ENCODE measurements at regions not wholly inside any gene's neighbourhood (a gene's known extent, or its start where the extent isn't known, plus 50 kb on each side); places are given as distances from the start of the nearest gene placed in this dataset.

DNA sequence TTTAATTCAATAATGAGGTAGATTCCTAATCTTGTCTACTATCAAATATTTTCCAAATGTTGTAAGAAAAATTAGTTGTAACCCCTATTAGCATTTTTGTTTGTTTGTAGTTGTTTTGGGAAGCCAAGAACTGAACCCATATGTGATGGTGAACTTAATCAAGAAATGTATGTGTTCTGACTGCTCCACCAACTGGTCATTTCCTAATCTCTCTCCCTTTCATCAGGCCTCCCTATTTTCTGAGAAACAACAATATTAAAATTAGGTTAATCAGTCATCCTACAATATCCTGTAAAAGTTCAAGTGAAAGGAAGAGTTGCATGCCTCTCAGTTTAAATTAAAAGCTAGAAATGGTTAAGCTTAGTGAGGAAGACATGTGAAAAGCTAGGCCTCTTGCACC, 504.0 kb downstream of the EPHA4 start:
- no peaks in the 10 kb centered on the region for H3K9me2 ChIP-seq (replicated peaks; ENCODE audit: low read length)
- H3K79me2 ChIP-seq (ENCODE audit: low read length), result no peaks in the 10 kb centered on the region
- H2AFZ ChIP-seq (ENCODE audit: low read length), result no peak overlapping the region
- H3K36me3 ChIP-seq (ENCODE audit: low read depth, low read length), result peaks cover 3% of the 10 kb centered on the region; the same call in 1 of the 2 replicates
- ATAC-seq, result peak; percentile 51
- ChIA-PET CTCF (interaction anchor here (0.6 kb wide), 1 partner anchor 478 kb away, joined by 3 read pairs; no protein-coding TSS in a partner anchor), POLR2A (ENCODE audit: unreplicated experiment) (no interaction called here)
- no peaks in the 10 kb centered on the region for H3K4me1 ChIP-seq (ENCODE audit: insufficient read depth, low read length)
- no peaks in the 10 kb centered on the region for H3K9me3 ChIP-seq (ENCODE audit: low read length)
- H3K9ac ChIP-seq (ENCODE audit: low read length), result no peak overlapping the region
- no peak overlapping the region for H3K27ac ChIP-seq (ENCODE audit: low read length)
- intact Hi-C loops (cut with micrococcal nuclease), result loop anchor here (1.0 kb wide), 1 partner anchor 381 kb away; no protein-coding TSS in a partner anchor
- no peak overlapping the region for H3K4me2 ChIP-seq (ENCODE audit: low read length)
- H3K27me3 ChIP-seq (ENCODE audit: low read length), result no peaks in the 10 kb centered on the region
- H4K20me1 ChIP-seq (ENCODE audit: low read length), result no peaks in the 10 kb centered on the region
- H3F3A ChIP-seq (ENCODE audit: low read length, unreplicated experiment), result no peaks in the 10 kb centered on the region
- TF ChIP-seq EZH2 (IDR thresholded peaks at IDR 0.05; ENCODE audit: low read length, unreplicated experiment) (no peak), EZH2phosphoT487 (IDR thresholded peaks at IDR 0.05; ENCODE audit: borderline replicate concordance, low read length) (no peak)
- TF ChIP-seq, protein P1, sequence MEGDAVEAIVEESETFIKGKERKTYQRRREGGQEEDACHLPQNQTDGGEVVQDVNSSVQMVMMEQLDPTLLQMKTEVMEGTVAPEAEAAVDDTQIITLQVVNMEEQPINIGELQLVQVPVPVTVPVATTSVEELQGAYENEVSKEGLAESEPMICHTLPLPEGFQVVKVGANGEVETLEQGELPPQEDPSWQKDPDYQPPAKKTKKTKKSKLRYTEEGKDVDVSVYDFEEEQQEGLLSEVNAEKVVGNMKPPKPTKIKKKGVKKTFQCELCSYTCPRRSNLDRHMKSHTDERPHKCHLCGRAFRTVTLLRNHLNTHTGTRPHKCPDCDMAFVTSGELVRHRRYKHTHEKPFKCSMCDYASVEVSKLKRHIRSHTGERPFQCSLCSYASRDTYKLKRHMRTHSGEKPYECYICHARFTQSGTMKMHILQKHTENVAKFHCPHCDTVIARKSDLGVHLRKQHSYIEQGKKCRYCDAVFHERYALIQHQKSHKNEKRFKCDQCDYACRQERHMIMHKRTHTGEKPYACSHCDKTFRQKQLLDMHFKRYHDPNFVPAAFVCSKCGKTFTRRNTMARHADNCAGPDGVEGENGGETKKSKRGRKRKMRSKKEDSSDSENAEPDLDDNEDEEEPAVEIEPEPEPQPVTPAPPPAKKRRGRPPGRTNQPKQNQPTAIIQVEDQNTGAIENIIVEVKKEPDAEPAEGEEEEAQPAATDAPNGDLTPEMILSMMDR (conservative IDR thresholded peaks at IDR 0.05; ENCODE audit: low read depth, low read length), result peak; percentile 33; the same call in 1 of the 2 replicates
- no TSS peak for BruUV-seq (replicated peaks)
- H3K4me3 ChIP-seq (ENCODE audit: low read length), result no peak overlapping the region
- DNase-seq, result peak; percentile 3

DNA sequence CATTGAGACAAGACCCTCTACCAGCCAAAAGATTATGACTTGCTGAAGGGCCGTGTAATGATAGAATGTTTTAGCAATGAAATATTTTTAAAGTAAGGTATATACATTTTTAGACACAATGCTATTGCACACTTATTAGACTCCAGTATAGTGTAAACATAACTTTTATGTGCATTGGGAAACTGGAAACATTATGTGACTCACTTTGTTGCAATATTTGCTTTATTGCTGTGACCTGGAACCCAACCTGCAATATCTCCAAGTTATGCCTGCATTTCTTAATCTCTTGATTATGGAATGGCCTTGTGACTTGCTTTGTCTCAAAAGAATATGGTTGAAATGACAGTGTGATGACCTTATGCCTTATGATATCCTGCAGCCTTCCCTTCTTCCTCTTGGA, 502.0 kb downstream of the EPHA4 start:
- H3K9ac ChIP-seq (ENCODE audit: low read length), result no peak overlapping the region
- ChIA-PET CTCF (no interaction called here), POLR2A (ENCODE audit: unreplicated experiment) (no interaction called here)
- no peak overlapping the region for H3K4me3 ChIP-seq (ENCODE audit: low read length)
- H3K9me2 ChIP-seq (replicated peaks; ENCODE audit: low read length), result no peaks in the 10 kb centered on the region
- no peak for TF ChIP-seq EZH2 (IDR thresholded peaks at IDR 0.05; ENCODE audit: low read length, unreplicated experiment)
- TF ChIP-seq, protein P1 (conservative IDR thresholded peaks at IDR 0.05; ENCODE audit: low read depth, low read length), result no peak
- TF ChIP-seq EZH2phosphoT487 (IDR thresholded peaks at IDR 0.05; ENCODE audit: borderline replicate concordance, low read length), result no peak
- no peaks in the 10 kb centered on the region for H3K27me3 ChIP-seq (ENCODE audit: low read length)
- H3K36me3 ChIP-seq (ENCODE audit: low read depth, low read length), result peaks cover 3% of the 10 kb centered on the region; the same call in 1 of the 2 replicates
- H3K27ac ChIP-seq (ENCODE audit: low read length), result no peak overlapping the region
- no peaks in the 10 kb centered on the region for H4K20me1 ChIP-seq (ENCODE audit: low read length)
- H3K4me2 ChIP-seq (ENCODE audit: low read length), result no peak overlapping the region
- no peaks in the 10 kb centered on the region for H3K9me3 ChIP-seq (ENCODE audit: low read length)
- no peak overlapping the region for H2AFZ ChIP-seq (ENCODE audit: low read length)
- no peaks in the 10 kb centered on the region for H3K79me2 ChIP-seq (ENCODE audit: low read length)
- DNase-seq (peak; percentile 57), ATAC-seq (0 out of 2 replicates have a peak, but pooled peaks have one; percentile 37)
- no TSS peak for BruUV-seq (replicated peaks)
- H3F3A ChIP-seq (ENCODE audit: low read length, unreplicated experiment), result no peaks in the 10 kb centered on the region
- intact Hi-C loops (cut with micrococcal nuclease), result no loop called here
- 0 out of 2 replicates have a peak, but pooled peaks cover 2% of the 10 kb centered on the region for H3K4me1 ChIP-seq (ENCODE audit: insufficient read depth, low read length)

DNA sequence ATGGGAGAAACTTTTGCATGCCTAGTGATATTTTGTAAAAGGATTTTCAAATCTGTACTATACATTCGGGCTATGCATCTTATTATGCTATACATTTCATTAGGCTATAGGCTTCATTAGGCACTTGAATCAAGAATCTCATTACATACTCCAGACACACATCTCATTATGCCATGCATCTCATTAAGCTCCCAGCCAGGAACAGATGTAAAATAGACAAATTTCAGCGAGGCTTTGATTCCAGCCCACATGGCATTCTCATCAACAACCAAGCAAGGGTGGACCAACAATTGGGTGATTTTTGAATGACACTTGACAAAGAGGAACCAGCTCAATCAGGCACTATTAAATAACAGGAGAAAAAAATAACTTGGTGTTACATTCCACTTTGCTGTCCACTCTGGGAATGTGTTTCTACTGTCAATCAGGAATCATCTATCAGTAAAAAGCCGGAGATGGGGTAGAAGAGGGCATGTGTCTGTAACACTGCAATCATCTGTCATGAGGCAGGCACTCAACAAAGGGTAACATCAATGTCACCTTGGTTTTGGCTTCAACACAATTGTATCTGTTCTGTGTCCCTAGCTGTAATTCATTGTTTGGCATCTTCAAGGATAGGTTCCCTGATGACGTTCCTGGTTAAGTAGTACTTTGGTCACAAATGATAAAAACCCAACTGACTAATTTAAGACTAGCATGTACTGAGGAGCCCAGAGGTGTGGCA, 498.6 kb downstream of the EPHA4 start:
- H4K20me1 ChIP-seq (ENCODE audit: low read length), result no peaks in the 10 kb centered on the region
- no peak for ATAC-seq
- H3K4me3 ChIP-seq (ENCODE audit: low read length), result no peak overlapping the region
- intact Hi-C loops (cut with micrococcal nuclease), result no loop called here
- ChIA-PET POLR2A (ENCODE audit: unreplicated experiment) (no interaction called here), CTCF (no interaction called here)
- no peaks in the 10 kb centered on the region for H3K79me2 ChIP-seq (ENCODE audit: low read length)
- no TSS peak for BruUV-seq (replicated peaks)
- no peak overlapping the region for H3K4me2 ChIP-seq (ENCODE audit: low read length)
- no peak overlapping the region for H3K9ac ChIP-seq (ENCODE audit: low read length)
- H3K27me3 ChIP-seq (ENCODE audit: low read length), result no peaks in the 10 kb centered on the region
- H2AFZ ChIP-seq (ENCODE audit: low read length), result no peak overlapping the region
- no peak for DNase-seq
- no peaks in the 10 kb centered on the region for H3F3A ChIP-seq (ENCODE audit: low read length, unreplicated experiment)
- no peaks in the 10 kb centered on the region for H3K9me2 ChIP-seq (replicated peaks; ENCODE audit: low read length)
- peaks cover 3% of the 10 kb centered on the region; the same call in 1 of the 2 replicates for H3K36me3 ChIP-seq (ENCODE audit: low read depth, low read length)
- H3K27ac ChIP-seq (ENCODE audit: low read length), result no peak overlapping the region
- H3K4me1 ChIP-seq (ENCODE audit: insufficient read depth, low read length), result 0 out of 2 replicates have a peak, but pooled peaks cover 3% of the 10 kb centered on the region
- no peaks in the 10 kb centered on the region for H3K9me3 ChIP-seq (ENCODE audit: low read length)
- TF ChIP-seq, protein P1 (conservative IDR thresholded peaks at IDR 0.05; ENCODE audit: low read depth, low read length), result no peak
- TF ChIP-seq EZH2 (IDR thresholded peaks at IDR 0.05; ENCODE audit: low read length, unreplicated experiment), result no peak
- TF ChIP-seq EZH2phosphoT487 (IDR thresholded peaks at IDR 0.05; ENCODE audit: borderline replicate concordance, low read length), result no peak
